ENCODE measurements at regions not wholly inside any gene's neighbourhood (a gene's known extent, or its start where the extent isn't known, plus 50 kb on each side); places are given as distances from the start of the nearest gene placed in this dataset.

DNA sequence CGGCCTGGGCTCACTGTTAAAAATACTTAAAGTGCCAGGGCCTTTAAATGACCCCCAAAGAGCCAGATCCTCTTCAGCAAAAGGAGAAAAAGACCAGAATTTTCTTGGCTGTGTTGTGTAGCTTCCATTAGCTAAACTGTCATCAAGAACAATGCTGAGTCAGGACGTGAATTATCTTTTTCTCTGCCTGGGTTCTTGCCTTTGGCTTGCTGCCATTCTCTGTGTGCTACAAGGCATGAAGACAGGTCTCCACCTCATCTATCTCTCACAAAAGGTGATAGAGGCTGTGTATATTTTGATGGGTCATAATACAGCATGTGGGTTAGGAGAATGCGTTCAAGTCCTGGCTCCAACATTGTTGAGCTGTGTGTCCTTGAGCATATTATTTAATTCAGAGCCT is 52.4 kb upstream of the SELENOK start:
- no peak for DNase-seq

DNA sequence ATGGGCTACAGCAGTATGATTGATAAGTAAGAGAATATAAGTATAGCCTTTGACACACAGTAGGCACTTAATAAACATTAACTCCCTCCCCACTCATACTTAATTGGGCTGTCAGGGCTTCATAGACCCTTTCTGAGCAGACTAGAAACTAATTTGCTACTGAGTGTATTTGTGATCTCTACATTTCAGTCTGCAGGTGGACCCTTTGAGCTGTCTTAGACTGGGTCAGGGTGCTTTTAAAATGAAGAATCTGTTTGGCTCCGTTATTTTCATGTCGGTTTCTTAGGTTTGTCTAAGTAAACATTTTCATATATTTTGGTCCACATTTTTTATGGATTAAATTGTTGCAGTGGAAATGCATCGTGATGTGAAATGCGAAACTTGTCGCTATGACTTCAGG is 50.3 kb upstream of the SELENOK start:
- no peak for DNase-seq
